HG03520 (cell line): ENCODE measurements at regions not wholly inside any gene's neighbourhood (a gene's known extent, or its start where the extent isn't known, plus 50 kb on each side); places are given as distances from the start of the nearest gene placed in this dataset.

Source experiments
- ATAC-seq: cut with Tn5 transposase; IDR thresholded peaks from one replicate; pipeline ENCODE4 v1.9.1; 2021; ENCODE audit warnings: mild to moderate bottlenecking, moderate library complexity; ENCODE audit not compliant: unreplicated experiment

GRCh38 chr18:39037925-39038324 is 1472.3 kb upstream of the CELF4 start:
- no peak for ATAC-seq

- ATAC-seq: no peak
Measured at GRCh38 chr18:39033312-39033711, 1467.7 kb upstream of the CELF4 start.

GRCh38 chr18:39031647-39032046 is 1466.0 kb upstream of the CELF4 start:
- no peak for ATAC-seq

- no peak for ATAC-seq
Measured at GRCh38 chr18:39030124-39030655, 1464.6 kb upstream of the CELF4 start.

DNA sequence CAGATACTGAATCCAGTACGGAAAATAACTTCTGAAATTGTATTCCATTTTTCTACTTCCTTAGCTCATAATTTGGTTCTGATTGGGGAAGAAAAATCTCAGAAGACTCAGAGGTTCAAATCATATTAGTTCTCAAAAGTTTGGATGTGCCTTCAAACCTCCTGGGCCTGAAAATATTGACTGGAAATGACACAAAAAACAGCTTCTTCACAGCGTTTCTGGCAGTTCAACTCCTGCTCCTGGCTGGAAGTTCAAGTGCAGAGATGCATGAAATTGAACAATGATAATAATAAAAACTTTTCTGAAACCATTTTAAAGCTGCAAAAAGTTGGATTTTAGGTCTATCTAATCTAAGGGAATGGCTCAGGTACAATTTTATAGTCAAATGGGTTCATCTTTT is 1459.9 kb upstream of the CELF4 start:
- ATAC-seq: no peak

- no peak for ATAC-seq
Measured at GRCh38 chr18:39019989-39020388, 1454.4 kb upstream of the CELF4 start.

GRCh38 chr18:39007031-39007902 is 1441.7 kb upstream of the CELF4 start:
- ATAC-seq: no peak

GRCh38 chr18:38996056-38996455 is 1430.5 kb upstream of the CELF4 start:
- no peak for ATAC-seq

- ATAC-seq: no peak
Measured at GRCh38 chr18:38993342-38993741, 1427.7 kb upstream of the CELF4 start.

GRCh38 chr18:38984968-38985367 is 1419.4 kb upstream of the CELF4 start:
- no peak for ATAC-seq

- no peak for ATAC-seq
Measured at GRCh38 chr18:38982072-38982471, 1416.5 kb upstream of the CELF4 start.

- ATAC-seq: no peak
Measured at GRCh38 chr18:38981389-38981788, 1415.8 kb upstream of the CELF4 start.

GRCh38 chr18:38980420-38980819 is 1414.8 kb upstream of the CELF4 start:
- no peak for ATAC-seq

DNA sequence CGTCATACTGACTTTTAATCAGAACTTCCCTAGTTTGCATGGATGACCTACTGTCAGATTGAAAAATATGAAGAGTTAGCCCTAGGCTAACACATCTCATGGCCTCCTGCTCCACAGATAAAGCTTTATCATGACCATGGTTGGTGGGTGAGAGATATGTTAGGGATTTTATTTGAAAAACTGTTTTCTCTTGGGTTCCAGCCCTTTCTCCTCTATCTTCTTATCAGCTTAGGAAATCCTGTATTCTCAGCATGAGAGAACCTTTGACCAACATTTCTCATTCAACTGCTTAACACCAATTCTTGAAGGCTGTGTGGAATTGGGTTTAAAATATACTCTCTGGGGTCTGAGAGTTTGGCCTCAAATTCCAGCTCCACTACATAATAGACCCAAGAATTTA is 1407.0 kb upstream of the CELF4 start:
- ATAC-seq: no peak

DNA sequence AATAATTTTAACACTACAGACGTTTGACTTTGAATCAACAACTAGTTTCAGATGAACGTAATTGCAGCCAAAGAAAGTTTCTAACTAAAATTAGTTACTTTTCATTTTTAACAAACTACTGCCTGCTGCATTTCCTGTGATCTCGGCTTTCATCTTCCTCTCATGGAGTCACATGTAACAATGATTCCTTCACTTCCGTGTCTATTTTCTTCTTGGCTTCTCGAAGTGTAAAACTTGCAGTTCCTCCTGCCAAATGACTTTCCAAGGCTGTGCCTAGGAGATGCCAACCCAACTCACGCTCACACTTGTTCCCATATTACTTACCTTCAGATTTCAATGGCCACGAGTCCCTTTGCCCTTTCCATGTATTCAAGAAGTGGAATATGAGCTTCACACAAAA is 1406.3 kb upstream of the CELF4 start:
- no peak for ATAC-seq

GRCh38 chr18:38966841-38967240 is 1401.2 kb upstream of the CELF4 start:
- ATAC-seq: no peak

GRCh38 chr18:38963943-38964660 is 1398.5 kb upstream of the CELF4 start:
- no peak for ATAC-seq

DNA sequence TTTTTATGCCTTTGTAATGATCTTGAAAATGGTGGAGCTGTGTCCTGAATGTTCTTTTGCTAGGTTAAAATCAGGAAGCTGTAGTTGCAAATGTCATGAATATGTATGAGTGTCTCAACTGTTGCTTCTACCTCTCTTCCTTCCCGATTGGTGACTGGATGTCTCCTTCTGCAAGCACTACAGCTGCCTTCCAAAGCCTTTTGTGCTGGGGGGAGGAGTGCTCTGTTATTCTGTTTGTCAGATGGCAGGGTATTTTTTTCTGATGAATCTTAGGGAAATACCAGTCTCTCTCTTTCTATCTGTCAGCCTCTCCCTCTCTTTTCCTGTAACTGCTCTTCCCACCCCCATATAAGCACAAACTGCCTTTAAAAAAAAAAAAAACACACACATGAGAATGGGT is 1396.3 kb upstream of the CELF4 start:
- no peak for ATAC-seq

- no peak for ATAC-seq
Measured at GRCh38 chr18:38957736-38958135, 1392.1 kb upstream of the CELF4 start.

- no peak for ATAC-seq
Measured at GRCh38 chr18:38956068-38956467, 1390.5 kb upstream of the CELF4 start.

- no peak for ATAC-seq
Measured at GRCh38 chr18:38951633-38952032, 1386.0 kb upstream of the CELF4 start.

- no peak for ATAC-seq
Measured at GRCh38 chr18:38948436-38948835, 1382.8 kb upstream of the CELF4 start.
